Esophagus squamous epithelium (tissue), 5 donors: ENCODE measurements at regions not wholly inside any gene's neighbourhood (a gene's known extent, or its start where the extent isn't known, plus 50 kb on each side); places are given as distances from the start of the nearest gene placed in this dataset.

Experiments
- DNase-seq: peaks from one replicate; lab custom pipeline; 2025; lab: John Stamatoyannopoulos, UW
- H3K27ac ChIP-seq, 4 donors: fragments of 200-600 bp; sonication (generic); one replicate each; pipeline ENCODE4 v1.5.1; 2016 to 2019; ENCODE audit warnings: mild to moderate bottlenecking in 1 of 4
- H3K27me3 ChIP-seq, 4 donors: fragments of 200-600 bp; sonication (generic); 1 replicate in 3 of 4; 2 replicates in 1 of 4; pipeline versions ENCODE4 v1.5.1 to v1.6.0; 2017 to 2021; ENCODE audit warnings: antibody characterized with exemption in 1 of 4
- H3K36me3 ChIP-seq, 3 donors: fragments of 200-600 bp; sonication (generic); one replicate each; pipeline ENCODE4 v1.5.1; 2016 to 2019
- H3K4me1 ChIP-seq, 3 donors: fragments of 200-600 bp; sonication (generic); one replicate each; pipeline ENCODE4 v1.5.1; 2017 to 2019
- H3K4me3 ChIP-seq, 4 donors: fragments of 200-600 bp; sonication (generic); 1 replicate in 3 of 4; 2 replicates in 1 of 4; pipeline ENCODE4 v1.5.1; 2016 to 2019; ENCODE audit warnings: mild to moderate bottlenecking in 2 of 4, moderate library complexity in 1 of 4
- H3K9me3 ChIP-seq, 3 donors: fragments of 200-600 bp; sonication (generic); one replicate each; pipeline ENCODE4 v1.5.1; 2016 to 2019
- POLR2A ChIP-seq, 4 donors: fragments of 450-650 bp; IDR thresholded peaks; one replicate each; pipeline ENCODE4 v1.6.1; 2017; ENCODE audit warnings: antibody characterized with exemption in 4 of 4, mild to moderate bottlenecking in 4 of 4, moderate library complexity in 3 of 4
- WGBS, 2 donors: methylation state at CpG; one replicate each; pipeline ENCODE4 v1.1.5; 2018; 5-methylcytosine and 5-hydroxymethylcytosine counted together
- intact Hi-C: fragments of 100-400 bp; cut with DNase I; formaldehyde crosslinking; loops from one replicate; pipeline ENCODE4 v1.15.0; 2022
- TF ChIP-seq, protein P1 (sequence below), 6 experiments: fragments of 450-650 bp in 4 of 6; fragments of 200-600 bp in 2 of 6; sonication (generic) in 2 of 6; IDR thresholded peaks; one replicate each; pipeline ENCODE4 v1.5.1; 2016 to 2019; ENCODE audit warnings: antibody characterized with exemption in 6 of 6, mild to moderate bottlenecking in 4 of 6, moderate library complexity in 4 of 6
- donor health status: DM: yes; HTN: yes; CAD: no.

DNA sequence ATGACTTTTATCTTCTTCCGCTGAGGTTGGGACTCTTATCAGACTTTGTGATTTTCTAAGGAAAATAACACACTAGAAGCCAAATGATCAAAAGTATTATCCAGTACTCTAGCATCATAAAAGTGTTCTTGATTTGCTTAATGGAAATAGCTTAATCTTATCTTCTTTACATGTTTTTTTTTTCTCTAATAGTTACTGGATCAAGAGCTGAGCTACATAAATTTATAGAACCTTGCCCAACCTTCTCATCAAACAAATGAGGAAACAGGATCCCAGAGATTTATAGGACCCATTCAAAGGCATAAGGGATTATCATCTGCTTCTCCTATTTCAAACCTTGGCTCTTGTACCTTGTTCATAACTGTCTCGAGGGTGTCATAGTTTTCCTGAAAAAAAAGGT, 68.3 kb upstream of the WDR17 start:
- intact Hi-C loops = no loop called here
- peaks cover 6 to 14% (median 9%) of the 10 kb centered on the region in 3 donors for H3K4me1 ChIP-seq
- no peaks in the 10 kb centered on the region for H3K36me3 ChIP-seq
- no peak overlapping the region for H3K4me3 ChIP-seq
- no peak for DNase-seq
- no peak overlapping the region for H3K27ac ChIP-seq
- H3K27me3 ChIP-seq = peaks cover 0 to 15% (median 0%) of the 10 kb centered on the region in 4 donors
- TF ChIP-seq, protein P1, sequence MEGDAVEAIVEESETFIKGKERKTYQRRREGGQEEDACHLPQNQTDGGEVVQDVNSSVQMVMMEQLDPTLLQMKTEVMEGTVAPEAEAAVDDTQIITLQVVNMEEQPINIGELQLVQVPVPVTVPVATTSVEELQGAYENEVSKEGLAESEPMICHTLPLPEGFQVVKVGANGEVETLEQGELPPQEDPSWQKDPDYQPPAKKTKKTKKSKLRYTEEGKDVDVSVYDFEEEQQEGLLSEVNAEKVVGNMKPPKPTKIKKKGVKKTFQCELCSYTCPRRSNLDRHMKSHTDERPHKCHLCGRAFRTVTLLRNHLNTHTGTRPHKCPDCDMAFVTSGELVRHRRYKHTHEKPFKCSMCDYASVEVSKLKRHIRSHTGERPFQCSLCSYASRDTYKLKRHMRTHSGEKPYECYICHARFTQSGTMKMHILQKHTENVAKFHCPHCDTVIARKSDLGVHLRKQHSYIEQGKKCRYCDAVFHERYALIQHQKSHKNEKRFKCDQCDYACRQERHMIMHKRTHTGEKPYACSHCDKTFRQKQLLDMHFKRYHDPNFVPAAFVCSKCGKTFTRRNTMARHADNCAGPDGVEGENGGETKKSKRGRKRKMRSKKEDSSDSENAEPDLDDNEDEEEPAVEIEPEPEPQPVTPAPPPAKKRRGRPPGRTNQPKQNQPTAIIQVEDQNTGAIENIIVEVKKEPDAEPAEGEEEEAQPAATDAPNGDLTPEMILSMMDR (IDR thresholded peaks at IDR 0.05) = no peak
- no peak for TF ChIP-seq POLR2A (IDR thresholded peaks at IDR 0.05)
- 56 to 72% methylated on average over 2 of the region's 2 CpGs for WGBS, 2 donors
- H3K9me3 ChIP-seq = no peaks in the 10 kb centered on the region

DNA sequence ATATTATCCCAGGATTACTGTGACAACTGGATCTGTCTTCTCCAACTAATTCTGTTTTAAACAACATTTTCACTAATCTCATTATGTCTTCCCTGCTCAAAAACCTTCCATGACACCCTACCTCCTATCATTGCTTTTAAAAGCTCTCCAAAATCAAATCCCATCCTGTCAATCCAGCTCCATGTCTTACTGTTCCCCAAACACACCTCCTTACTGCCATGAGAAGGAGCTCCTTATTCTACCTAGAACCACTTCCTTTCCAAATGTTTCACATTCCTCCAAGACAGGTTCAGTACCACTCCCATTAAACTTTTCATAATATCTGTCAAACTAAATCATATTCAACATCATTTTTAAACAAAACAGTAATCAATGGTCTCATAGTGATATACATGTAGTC, 66.9 kb upstream of the WDR17 start:
- TF ChIP-seq, protein P1 (IDR thresholded peaks at IDR 0.05) = no peak
- no peak for TF ChIP-seq POLR2A (IDR thresholded peaks at IDR 0.05)
- no peak for DNase-seq
- Histone ChIP-seq H3K9me3 (no peaks in the 10 kb centered on the region), H3K4me3 (no peak overlapping the region), H3K36me3 (no peaks in the 10 kb centered on the region), H3K27me3 (peaks cover 0 to 17% (median 0%) of the 10 kb centered on the region in 4 donors), H3K4me1 (peaks cover 8 to 16% (median 11%) of the 10 kb centered on the region in 3 donors), H3K27ac (no peak overlapping the region)
- intact Hi-C loops = no loop called here

- H3K4me1 ChIP-seq = peaks cover 8 to 16% (median 11%) of the 10 kb centered on the region in 3 donors
- intact Hi-C loops = no loop called here
- no peak for DNase-seq
- no peak overlapping the region for H3K4me3 ChIP-seq
- WGBS, 2 donors = 83% methylated on average over 2 of the region's 2 CpGs
- no peaks in the 10 kb centered on the region for H3K9me3 ChIP-seq
- H3K27ac ChIP-seq = no peak overlapping the region
- no peaks in the 10 kb centered on the region for H3K36me3 ChIP-seq
- peaks cover 0 to 17% (median 0%) of the 10 kb centered on the region in 4 donors for H3K27me3 ChIP-seq
- no peak for TF ChIP-seq POLR2A (IDR thresholded peaks at IDR 0.05)
- TF ChIP-seq, protein P1 (IDR thresholded peaks at IDR 0.05) = no peak
Measured at GRCh38 chr4:175999944-176000343, 65.7 kb upstream of the WDR17 start.

DNA sequence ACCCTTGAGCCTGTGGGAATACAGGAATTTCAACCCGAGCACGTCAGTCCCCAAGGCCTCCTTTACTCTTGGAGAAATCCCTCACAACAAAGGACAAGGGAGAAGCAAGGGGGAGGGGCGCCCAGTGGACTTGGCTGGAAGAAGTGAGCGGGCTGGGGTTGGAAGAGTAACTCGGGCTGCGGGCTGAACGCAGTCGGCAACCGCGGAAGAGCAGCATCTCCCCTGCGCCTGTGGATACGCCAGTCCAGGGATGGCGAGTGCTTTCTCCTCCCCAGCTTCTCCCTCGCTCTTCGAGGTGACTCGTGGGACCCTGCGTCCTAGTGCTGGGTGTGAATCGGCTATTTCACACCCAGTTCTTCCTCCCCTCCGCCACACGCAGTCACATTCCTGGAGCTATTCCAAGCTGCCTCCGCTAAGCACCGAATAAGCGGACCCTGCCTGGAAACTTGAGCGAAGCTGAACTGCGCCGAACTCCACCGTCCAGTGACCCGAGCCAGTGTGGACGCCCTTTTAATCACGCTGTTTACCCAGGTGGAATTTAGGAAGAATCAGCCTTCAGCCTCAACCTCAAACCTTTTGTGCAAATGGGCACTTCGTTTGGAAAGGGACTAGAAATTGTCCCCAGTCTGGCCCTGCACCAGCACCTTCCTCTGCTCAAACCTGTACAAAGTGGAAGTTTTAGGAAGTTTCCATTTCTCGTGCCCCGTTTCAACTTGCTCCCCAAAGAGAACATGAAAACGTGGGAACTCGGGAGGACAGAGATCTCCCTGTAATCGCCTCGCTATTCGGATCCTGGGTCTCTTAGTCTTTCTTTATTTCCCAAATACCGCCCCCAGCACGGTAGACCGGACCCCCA, 64.3 kb upstream of the WDR17 start:
- no peaks in the 10 kb centered on the region for H3K36me3 ChIP-seq
- H3K9me3 ChIP-seq = no peaks in the 10 kb centered on the region
- intact Hi-C loops = no loop called here
- peak overlapping the region in 1 of 4 donors; percentile 5 for H3K27ac ChIP-seq
- WGBS, 2 donors = 2% methylated on average over 21 to 24 of the region's 41 CpGs
- H3K4me3 ChIP-seq = peak overlapping the region; percentile 26 to 67 (median 50)
- peaks cover 8 to 16% (median 11%) of the 10 kb centered on the region in 3 donors for H3K4me1 ChIP-seq
- H3K27me3 ChIP-seq = peaks cover 0 to 17% (median 0%) of the 10 kb centered on the region in 4 donors
- no peak for DNase-seq
- no peak for TF ChIP-seq POLR2A (IDR thresholded peaks at IDR 0.05)
- TF ChIP-seq, protein P1 (IDR thresholded peaks at IDR 0.05) = no peak

DNA sequence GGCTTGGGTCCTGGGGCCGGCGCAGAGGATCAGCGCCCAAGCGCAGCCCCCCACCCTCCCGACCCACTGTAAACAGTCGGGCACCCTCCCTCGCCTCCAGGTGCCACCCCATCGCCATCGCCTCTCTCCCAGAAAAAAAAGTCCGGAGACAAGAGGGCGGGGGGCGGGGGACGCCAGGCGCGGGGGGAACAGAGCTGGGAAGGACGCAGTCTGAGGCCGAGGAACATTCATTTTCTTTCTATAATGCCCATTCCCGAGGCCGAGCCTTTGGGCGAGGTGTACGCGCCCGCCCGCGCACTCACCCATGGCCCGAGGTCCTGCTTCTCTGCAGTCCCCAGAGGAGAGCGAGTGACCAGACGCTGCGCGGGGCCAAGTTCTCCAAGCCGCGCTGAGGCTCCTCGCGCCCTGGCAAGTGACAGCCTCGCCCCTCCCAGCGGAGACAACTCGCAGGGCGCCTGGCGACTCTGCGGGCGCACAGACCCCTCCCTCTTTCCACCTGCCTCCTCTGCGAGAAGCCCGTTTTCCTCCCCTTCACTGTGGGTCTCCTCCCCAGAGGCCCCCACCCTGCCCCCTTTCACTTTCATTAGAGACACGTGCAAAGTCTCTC, 63.5 kb upstream of the WDR17 start:
- TF ChIP-seq POLR2A (IDR thresholded peaks at IDR 0.05) = no peak
- TF ChIP-seq, protein P1 (IDR thresholded peaks at IDR 0.05) = no peak
- peaks cover 8 to 16% (median 11%) of the 10 kb centered on the region in 3 donors for H3K4me1 ChIP-seq
- H3K4me3 ChIP-seq = peak overlapping the region; percentile 26 to 67 (median 50)
- WGBS, 2 donors = 0 to 5% methylated on average over 10 to 16 of the region's 44 CpGs
- no peak for DNase-seq
- no peaks in the 10 kb centered on the region for H3K36me3 ChIP-seq
- H3K27me3 ChIP-seq = peaks cover 0 to 17% (median 0%) of the 10 kb centered on the region in 4 donors
- no peaks in the 10 kb centered on the region for H3K9me3 ChIP-seq
- peak overlapping the region in 1 of 4 donors; percentile 5 for H3K27ac ChIP-seq
- intact Hi-C loops = no loop called here
